GM18951 (cell line): ENCODE measurements at regions not wholly inside any gene's neighbourhood (a gene's known extent, or its start where the extent isn't known, plus 50 kb on each side); places are given as distances from the start of the nearest gene placed in this dataset.
"Not testable (repeated sequence)": the region's sequence is repeated elsewhere in the genome, so short reads cannot be mapped to it uniquely, and the experiment has no call there.

ENCODE experiments used
- POLR2A ChIP-seq: IDR thresholded peaks from 4 replicates; pipeline ENCODE4 v1.6.1; 2011; ENCODE audit warnings: mild to moderate bottlenecking; ENCODE audit not compliant: insufficient read length, insufficient read depth; ENCODE audit errors: extremely low read depth
- in situ Hi-C: fragments of 300-500 bp; cut with MboI; formaldehyde crosslinking; loops from one replicate; pipeline ENCODE4 v1.12.0; 2022; ENCODE audit warnings: low sequenced_read_pairs, mixed read lengths, inconsistent platforms; ENCODE audit not compliant: unreplicated experiment

DNA sequence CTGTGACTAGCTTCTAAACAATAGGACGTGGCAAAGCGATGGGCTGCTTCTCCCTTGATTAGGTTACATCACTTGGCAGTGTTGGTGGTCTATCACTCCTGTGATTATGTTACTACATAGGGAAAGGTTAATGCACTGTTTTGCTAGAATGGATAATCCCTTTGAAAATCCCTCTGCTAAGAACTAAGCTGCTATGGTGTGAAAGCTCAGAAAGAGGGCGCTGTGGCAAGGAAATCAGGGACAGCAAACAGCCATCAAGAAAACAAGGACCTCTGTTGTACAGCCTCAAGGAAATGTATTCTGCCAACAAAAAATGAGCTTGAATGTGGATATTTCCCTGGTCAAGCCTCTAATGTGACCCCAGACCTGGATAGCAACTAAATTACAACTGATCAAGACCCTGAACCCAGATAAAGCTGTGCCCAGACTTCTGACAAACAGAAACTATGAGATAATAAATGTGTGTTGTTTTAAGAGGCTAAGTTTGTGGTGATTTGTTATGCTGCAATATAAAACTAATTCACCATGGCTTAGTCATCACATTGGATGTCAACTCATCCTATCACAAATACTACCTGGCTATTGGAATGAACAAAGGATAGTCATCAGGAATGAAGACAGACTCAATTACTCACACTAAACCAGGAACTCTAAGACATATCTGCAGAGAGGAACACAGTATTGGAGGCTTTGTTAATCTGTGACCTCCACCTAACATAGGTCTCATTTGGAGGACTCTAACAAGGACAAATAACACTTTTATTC, 1215.9 kb downstream of the EFNA5 start:
- in situ Hi-C loops = no loop called here
- TF ChIP-seq POLR2A = no peak

DNA sequence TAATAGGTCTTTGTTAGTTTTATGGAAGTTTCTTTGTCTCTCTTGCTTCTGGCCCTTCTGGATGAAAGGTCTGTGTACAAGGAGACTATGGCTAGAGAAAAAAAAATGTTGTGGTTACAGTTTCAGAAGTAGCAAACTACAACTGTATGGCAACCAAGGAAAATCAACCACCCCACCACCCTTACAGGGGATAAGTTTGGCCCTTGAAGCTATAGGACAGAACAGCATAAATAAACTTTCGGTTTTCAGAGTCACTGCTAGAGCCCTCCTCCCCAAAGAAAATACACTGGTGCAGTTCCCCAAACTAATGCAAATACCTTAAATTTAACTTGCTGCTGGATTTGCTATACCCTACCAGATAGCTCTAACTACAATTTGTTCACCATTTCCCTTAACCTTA, 1216.7 kb downstream of the EFNA5 start:
- in situ Hi-C loops = no loop called here

DNA sequence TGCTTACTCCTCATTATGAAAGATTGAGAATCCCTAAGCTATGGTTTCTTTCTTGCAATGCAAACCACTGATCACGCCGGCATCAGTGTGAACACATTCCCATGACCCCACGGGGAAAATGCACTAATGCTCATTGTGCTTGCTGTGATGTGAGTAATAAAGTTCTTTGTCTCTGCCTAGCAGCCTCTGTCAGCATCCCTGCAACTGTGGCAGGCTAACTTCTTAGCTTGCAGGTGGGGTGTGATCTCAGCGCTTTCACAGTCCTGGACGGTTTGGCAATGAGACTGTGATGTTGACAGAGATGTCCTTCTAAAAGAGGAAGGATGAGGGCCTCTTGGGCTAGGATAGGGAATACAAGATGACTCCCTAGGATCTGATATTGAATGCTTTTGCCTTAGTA, 1218.7 kb downstream of the EFNA5 start:
- TF ChIP-seq POLR2A = no peak
- in situ Hi-C loops = no loop called here

More for the DNA sequence above, 1216.7 kb downstream of the EFNA5 start:
- no peak for TF ChIP-seq POLR2A

DNA sequence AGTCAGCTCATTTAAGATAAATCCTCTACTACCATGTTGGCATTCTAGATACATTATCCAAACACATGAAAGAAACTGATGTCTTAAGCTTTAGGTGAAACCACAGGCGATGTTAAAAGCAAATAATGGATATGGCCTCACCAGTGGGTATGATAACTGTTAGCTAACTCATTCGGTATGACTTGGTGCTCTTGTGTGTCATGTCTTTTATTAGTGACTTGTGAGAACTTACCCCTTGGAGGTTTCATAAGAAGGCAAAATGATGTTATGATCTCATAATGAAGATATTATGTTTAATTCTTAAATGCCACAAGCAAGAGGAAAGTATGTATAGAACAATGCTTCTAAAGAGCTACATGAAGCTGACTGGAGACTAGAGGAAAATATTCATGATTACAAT, 1227.0 kb downstream of the EFNA5 start:
- TF ChIP-seq POLR2A = no peak
- in situ Hi-C loops = no loop called here

DNA sequence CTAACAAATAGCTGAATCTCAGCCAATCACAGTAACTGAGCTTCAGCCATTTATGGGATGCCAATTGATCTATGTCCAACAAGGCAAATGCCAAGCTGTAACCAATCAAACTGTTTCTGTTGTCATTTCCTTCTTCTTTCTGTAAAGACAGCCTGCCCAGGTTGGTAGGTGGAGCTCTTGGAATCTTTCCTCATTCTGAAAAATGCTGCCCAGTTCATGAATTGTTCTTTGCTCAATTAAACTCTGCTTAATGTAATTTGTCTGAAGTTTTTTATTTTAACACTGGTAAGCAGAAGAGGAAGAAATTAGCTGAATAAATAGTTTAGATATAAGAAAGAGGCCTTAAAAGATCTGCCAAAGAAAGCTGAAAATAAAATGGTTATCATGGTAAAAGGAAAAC, 1235.6 kb downstream of the EFNA5 start:
- TF ChIP-seq POLR2A = no peak
- in situ Hi-C loops = no loop called here

DNA sequence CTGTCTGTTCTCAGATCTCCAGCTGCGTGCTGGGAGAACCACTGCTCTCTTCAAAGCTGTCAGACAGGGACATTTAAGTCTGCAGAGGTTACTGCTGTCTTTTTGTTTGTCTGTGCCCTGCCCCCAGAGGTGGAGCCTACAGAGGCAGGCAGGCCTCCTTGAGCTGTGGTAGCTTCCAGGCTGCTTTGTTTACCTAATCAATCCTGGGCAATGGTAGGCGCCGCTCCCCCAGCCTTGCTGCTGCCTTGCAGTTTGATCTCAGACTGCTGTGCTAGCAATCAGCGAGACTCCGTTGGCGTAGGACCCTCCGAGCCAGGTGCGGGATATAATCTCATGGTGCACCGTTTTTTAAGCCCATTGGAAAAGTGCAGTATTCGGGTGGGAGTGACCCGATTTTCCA, 1240.0 kb downstream of the EFNA5 start:
- in situ Hi-C loops = not testable (repeated sequence)

DNA sequence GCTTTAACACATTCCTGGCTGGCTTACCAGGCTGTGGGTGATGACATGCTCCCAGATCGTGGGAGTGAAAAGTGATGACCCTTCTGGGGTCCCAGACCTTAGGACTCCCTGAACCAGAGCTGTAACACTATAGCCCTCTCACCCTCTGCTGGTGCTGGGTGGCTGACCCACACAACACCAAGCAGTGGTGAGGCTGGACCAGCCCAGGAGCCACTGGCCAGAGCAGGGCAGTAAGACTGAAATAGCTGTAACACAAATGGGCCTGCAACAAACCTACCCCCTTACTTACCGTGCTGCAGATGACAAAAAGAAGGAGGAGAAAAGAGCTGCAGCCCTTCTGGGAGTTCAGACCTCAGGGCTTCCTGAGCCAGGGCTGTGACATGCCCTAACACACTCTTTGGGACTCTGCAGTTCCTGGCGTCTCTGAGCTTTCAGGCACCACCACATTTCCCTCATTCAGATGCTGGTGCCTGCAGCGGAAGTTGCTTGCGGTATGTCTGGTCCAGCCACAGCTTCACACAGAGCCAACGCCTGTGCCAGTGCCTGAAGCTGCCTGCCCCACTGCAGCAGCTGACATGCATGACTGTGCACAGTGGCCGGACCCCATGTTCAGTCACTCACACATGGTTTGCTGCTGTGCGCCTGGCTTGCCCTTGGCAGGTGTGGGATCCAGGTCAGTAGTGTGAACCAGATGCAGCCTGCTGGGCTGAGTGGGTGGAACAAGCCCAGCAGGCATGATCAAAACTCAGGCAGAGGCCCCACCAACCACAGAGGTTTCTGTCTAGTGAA, 1247.4 kb downstream of the EFNA5 start:
- TF ChIP-seq POLR2A = no peak
- in situ Hi-C loops = no loop called here

DNA sequence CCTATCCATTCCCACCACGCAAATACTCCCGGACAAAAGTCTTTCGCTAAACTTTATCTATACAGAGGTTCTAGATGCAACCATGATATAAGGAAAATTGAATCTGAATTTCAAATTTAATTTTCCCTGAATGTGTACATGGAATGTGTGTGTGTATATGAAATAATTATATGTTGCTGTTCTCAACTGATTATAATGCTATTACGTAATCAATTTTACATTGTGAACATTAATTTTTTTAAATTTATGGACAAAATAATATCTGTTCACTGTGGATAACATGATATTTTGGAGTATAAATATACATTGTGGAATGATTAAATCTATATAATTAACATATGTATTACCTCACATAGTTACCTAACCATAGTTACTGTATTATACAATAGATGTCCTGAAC, 1250.6 kb downstream of the EFNA5 start:
- in situ Hi-C loops = no loop called here
- TF ChIP-seq POLR2A = no peak

DNA sequence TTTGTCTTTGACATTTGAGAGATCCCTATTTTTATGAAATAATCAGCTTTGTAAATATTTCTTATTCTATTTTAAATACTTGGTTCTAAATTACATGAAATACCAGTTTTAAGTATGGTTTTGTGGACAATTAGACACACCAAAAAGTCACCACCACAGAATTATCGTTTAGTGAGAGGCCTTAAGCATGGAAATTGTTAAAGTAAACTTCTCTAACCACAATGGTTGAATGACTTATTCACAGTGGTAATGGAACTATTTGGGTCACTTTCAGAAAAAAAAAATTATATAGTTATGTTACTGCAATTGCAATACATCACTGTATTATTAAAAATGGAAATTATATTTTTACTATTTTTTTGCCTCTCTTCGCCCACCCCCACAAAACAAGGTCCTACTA, 1252.5 kb downstream of the EFNA5 start:
- in situ Hi-C loops = no loop called here
- TF ChIP-seq POLR2A = no peak

DNA sequence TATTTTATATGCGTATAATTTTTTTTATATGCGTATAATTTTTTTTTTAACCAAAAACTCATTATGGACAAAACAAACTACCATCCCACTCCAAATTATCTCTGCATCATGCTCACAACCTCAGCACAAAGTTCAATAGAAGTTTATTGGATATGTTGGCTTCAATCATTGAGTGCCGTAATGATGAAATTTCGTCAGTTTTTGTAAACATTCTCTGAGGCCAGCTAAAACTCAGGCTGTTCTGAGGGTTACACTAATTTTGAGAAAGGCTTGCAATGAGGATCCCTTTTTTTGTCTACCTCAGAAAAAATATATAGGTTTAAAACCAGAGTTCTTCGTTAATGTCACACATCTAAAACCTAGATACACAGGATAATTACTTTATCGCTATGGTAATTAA, 1253.2 kb downstream of the EFNA5 start:
- TF ChIP-seq POLR2A = no peak
- in situ Hi-C loops = no loop called here

DNA sequence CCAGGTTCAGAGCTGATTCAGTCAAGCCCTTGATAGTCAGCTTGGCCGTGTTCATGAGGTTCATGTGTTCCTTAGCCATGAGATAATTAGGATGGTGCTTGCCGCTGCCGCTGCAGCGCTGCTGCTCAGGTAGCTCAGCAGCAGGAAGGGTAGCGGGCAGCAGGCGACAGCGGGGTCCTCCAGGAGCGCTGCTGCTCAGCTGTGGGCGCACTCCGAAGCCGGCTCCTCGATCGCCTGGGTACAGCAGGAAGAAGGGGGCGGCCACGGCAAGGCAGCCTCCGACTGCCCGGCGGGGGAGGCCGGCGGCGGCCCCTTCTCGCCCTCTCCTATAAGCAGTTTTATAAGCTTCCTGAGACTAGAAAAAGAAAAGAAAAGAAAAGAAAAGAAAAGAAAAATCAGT, 1253.6 kb downstream of the EFNA5 start:
- in situ Hi-C loops = no loop called here
- TF ChIP-seq POLR2A = no peak

DNA sequence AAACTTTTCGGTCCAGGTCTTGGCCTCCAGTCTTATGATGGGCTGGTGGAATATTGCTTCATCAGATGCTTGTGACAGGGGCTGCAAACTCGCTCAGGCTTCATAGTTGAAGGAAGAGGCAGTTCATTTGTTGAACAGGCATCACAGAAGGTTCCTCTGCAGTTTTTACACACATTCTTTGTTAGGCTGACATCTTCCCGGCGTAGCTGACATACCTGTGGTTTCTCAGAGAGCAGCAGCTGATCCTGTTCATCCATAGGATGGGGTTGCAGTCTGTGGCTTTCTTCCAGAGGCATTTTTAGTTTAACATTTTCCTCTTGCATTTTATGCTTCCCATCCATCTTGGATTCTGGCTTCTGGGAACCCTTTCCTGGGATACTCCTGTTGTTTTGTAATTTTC, 1255.2 kb downstream of the EFNA5 start:
- in situ Hi-C loops = no loop called here
- TF ChIP-seq POLR2A = no peak

DNA sequence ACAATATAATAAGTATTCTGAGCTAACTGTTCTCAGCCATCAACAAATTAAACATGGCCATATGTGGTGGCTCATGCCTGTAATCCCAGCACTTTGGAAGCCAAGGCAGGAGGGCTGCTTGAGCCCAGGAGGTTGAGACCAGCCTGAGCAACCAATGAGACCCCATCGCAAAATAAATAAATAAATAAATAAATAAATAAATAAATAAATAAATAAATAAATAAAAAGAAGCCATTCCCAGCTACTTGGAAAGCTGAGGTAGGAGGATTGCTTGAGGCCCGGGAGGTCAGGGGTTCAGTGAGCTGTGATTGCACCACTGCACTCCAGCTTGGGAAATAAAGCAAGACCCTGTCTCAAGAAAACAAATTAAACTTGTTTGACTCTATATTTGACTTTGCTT, 1256.4 kb downstream of the EFNA5 start:
- in situ Hi-C loops = no loop called here

DNA sequence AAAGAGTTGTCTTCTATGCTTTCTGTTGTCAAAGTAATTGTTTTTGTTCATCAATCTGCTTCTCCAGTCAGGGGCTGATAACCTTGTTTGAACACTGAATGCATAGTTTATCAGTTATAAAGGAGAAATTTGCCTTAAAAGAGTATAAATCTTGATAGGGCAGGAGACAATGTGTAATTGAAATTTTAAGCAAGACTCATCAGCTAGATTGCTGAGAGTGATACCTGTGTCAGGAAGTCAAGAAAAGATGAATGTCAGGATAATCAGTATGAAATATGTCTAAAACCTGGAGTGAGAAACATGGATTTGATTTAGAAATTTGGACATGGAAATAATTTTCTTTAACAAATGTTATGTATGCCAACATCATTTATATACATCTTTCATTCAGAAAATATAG, 1258.1 kb downstream of the EFNA5 start:
- in situ Hi-C loops = no loop called here
- no peak for TF ChIP-seq POLR2A

More for the DNA sequence above, 1256.4 kb downstream of the EFNA5 start:
- TF ChIP-seq POLR2A = no peak
